Lower leg skin (tissue), 3 donors: ENCODE measurements at regions not wholly inside any gene's neighbourhood (a gene's known extent, or its start where the extent isn't known, plus 50 kb on each side); places are given as distances from the start of the nearest gene placed in this dataset.

Experiments
- CTCF ChIP-seq, 3 donors: fragments of 450-650 bp; IDR thresholded peaks; one replicate each; pipeline ENCODE4 v1.5.1; 2016; ENCODE audit warnings: antibody characterized with exemption in 3 of 3, mild to moderate bottlenecking in 3 of 3, moderate library complexity in 2 of 3
- POLR2A ChIP-seq, 2 donors: fragments of 450-650 bp; IDR thresholded peaks; one replicate each; pipeline ENCODE4 v1.6.1; 2016 to 2017; ENCODE audit warnings: antibody characterized with exemption in 2 of 2, mild to moderate bottlenecking in 1 of 2, moderate library complexity in 1 of 2

DNA sequence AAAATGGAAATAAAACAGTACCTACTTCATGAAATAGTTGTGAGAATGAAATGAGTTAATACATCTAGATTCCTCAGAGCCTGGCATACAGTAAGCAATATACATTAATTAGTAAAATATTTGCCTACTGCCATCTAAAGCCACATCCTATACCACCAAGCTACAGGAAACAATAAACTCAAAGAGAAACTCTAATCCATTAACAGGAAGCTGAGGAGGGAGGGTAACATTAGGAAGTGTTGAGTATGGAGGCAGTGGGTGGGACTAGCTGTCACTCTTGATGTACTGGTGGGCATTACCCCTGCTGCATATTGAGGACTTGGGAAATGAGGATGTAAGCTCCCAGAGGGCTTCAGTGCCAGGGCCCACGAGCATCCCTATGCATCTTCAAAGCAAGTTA lies 396.5 kb downstream of the TNS1 start:
- TF ChIP-seq POLR2A (IDR thresholded peaks at IDR 0.05): no peak
- TF ChIP-seq CTCF (IDR thresholded peaks at IDR 0.05): no peak
